Activated CD8-positive, alpha-beta T cell treated with anti-CD3 and anti-CD28 coated beads, Interleukin-2, amount 10 ng/mL, durations not matched to agents 7 days and 5 days (primary cell): ENCODE measurements at regions not wholly inside any gene's neighbourhood (a gene's known extent, or its start where the extent isn't known, plus 50 kb on each side); places are given as distances from the start of the nearest gene placed in this dataset.
"Not testable (repeated sequence)": the region's sequence is repeated elsewhere in the genome, so short reads cannot be mapped to it uniquely, and the experiment has no call there.

Source experiments
- ATAC-seq: fragments of 150-1000 bp; cut with Tn5 transposase; one replicate; pipeline ENCODE4 v1.10.0; 2021; ENCODE audit warnings: moderate library complexity
- CTCF ChIA-PET: fragments of 350-600 bp; sonication (Branson Sonifier 250); formaldehyde crosslinking; loops from one replicate; lab custom pipeline; 2021; ENCODE audit warnings: antibody characterized with exemption; lab: Charles Lee
- POLR2A ChIA-PET: fragments of 350-600 bp; sonication (Branson Sonifier 250); formaldehyde crosslinking; loops from one replicate; lab custom pipeline; 2021; ENCODE audit warnings: antibody characterized with exemption; lab: Charles Lee
- DNase-seq: peaks from one replicate; pipeline ENCODE4 v3.0.0-alpha.2; 2020
- H3K27ac Mint-ChIP-seq: one replicate; pipeline ENCODE4 v1.8.0; 2021; ENCODE audit warnings: mild to moderate bottlenecking, mixed read lengths
- H3K27me3 Mint-ChIP-seq: one replicate; pipeline ENCODE4 v1.8.0; 2021; ENCODE audit warnings: low read depth, mixed read lengths
- H3K36me3 Mint-ChIP-seq: one replicate; pipeline ENCODE4 v1.8.0; 2021; ENCODE audit warnings: low read depth, mixed read lengths
- H3K4me1 Mint-ChIP-seq: one replicate; pipeline ENCODE4 v1.8.0; 2021; ENCODE audit warnings: low read depth, mixed read lengths
- H3K4me3 Mint-ChIP-seq: one replicate; pipeline ENCODE4 v1.8.0; 2021; ENCODE audit warnings: mild to moderate bottlenecking, mixed read lengths
- H3K9me3 Mint-ChIP-seq: one replicate; pipeline ENCODE4 v1.8.0; 2022; ENCODE audit warnings: mixed read lengths; ENCODE audit not compliant: insufficient read depth

- POLR2A ChIA-PET: no interaction called here
- H3K27me3 Mint-ChIP-seq: peaks cover 6% of the 10 kb centered on the region
- H3K9me3 Mint-ChIP-seq: no peaks in the 10 kb centered on the region
- no peak for DNase-seq
- no peak overlapping the region for H3K27ac Mint-ChIP-seq
- CTCF ChIA-PET: no interaction called here
- H3K4me1 Mint-ChIP-seq: no peaks in the 10 kb centered on the region
- ATAC-seq: no peak
- no peaks in the 10 kb centered on the region for H3K36me3 Mint-ChIP-seq
- no peak overlapping the region for H3K4me3 Mint-ChIP-seq
These were observed 121.9 kb downstream of the RBMX2 start for GRCh38 chrX:130523460-130524394.

- H3K36me3 Mint-ChIP-seq: no peaks in the 10 kb centered on the region
- no peak overlapping the region for H3K4me3 Mint-ChIP-seq
- ChIA-PET POLR2A (no interaction called here), CTCF (no interaction called here)
- H3K27me3 Mint-ChIP-seq: peaks cover 6% of the 10 kb centered on the region
- no peak for DNase-seq
- H3K27ac Mint-ChIP-seq: no peak overlapping the region
- no peaks in the 10 kb centered on the region for H3K9me3 Mint-ChIP-seq
- no peaks in the 10 kb centered on the region for H3K4me1 Mint-ChIP-seq
- ATAC-seq: no peak
These were observed 122.8 kb downstream of the RBMX2 start for GRCh38 chrX:130524476-130525194.

GRCh38 chrX:130529531-130529930, 127.7 kb downstream of the RBMX2 start:
- peaks cover 4% of the 10 kb centered on the region for H3K27me3 Mint-ChIP-seq
- POLR2A ChIA-PET: no interaction called here

GRCh38 chrX:130531066-130531465, 129.3 kb downstream of the RBMX2 start:
- no peak overlapping the region for H3K27ac Mint-ChIP-seq
- POLR2A ChIA-PET: no interaction called here
- ATAC-seq (no peak), DNase-seq (no peak)
- H3K9me3 Mint-ChIP-seq: no peaks in the 10 kb centered on the region
- no peaks in the 10 kb centered on the region for H3K4me1 Mint-ChIP-seq
- CTCF ChIA-PET: no interaction called here
- no peaks in the 10 kb centered on the region for H3K36me3 Mint-ChIP-seq
- no peak overlapping the region for H3K4me3 Mint-ChIP-seq
- H3K27me3 Mint-ChIP-seq: no peaks in the 10 kb centered on the region

More at GRCh38 chrX:130529531-130529930, 127.7 kb downstream of the RBMX2 start:
- Mint-ChIP-seq H3K9me3 (no peaks in the 10 kb centered on the region), H3K4me3 (no peak overlapping the region), H3K27ac (no peak overlapping the region), H3K36me3 (no peaks in the 10 kb centered on the region), H3K4me1 (no peaks in the 10 kb centered on the region)
- DNase-seq (no peak), ATAC-seq (no peak)
- CTCF ChIA-PET: no interaction called here

- CTCF ChIA-PET: interaction anchor here (0.9 to 1.3 kb wide), 9 partner anchors 10 to 377 kb away, joined by 3 to 7 read pairs (median 4); no protein-coding TSS in a partner anchor
- H3K27ac Mint-ChIP-seq: no peak overlapping the region
- ATAC-seq (no peak), DNase-seq (peak; percentile 56)
- no peaks in the 10 kb centered on the region for H3K36me3 Mint-ChIP-seq
- no peaks in the 10 kb centered on the region for H3K4me1 Mint-ChIP-seq
- no peak overlapping the region for H3K4me3 Mint-ChIP-seq
- no peaks in the 10 kb centered on the region for H3K27me3 Mint-ChIP-seq
- POLR2A ChIA-PET: no interaction called here
- H3K9me3 Mint-ChIP-seq: no peaks in the 10 kb centered on the region
These were observed 138.0 kb downstream of the RBMX2 start for GRCh38 chrX:130539721-130540321.

- POLR2A ChIA-PET: no interaction called here
- no peak for ATAC-seq
These were observed 142.0 kb downstream of the RBMX2 start for GRCh38 chrX:130543603-130544325.

GRCh38 chrX:130545796-130546195, 144.0 kb downstream of the RBMX2 start:
- ChIA-PET CTCF (no interaction called here), POLR2A (no interaction called here)
- Mint-ChIP-seq H3K9me3 (no peaks in the 10 kb centered on the region), H3K27me3 (peaks cover 9% of the 10 kb centered on the region), H3K36me3 (no peaks in the 10 kb centered on the region), H3K4me3 (no peak overlapping the region), H3K27ac (no peak overlapping the region), H3K4me1 (no peaks in the 10 kb centered on the region)
- ATAC-seq (no peak), DNase-seq (no peak)

More at GRCh38 chrX:130543603-130544325, 142.0 kb downstream of the RBMX2 start:
- Mint-ChIP-seq H3K4me3 (no peak overlapping the region), H3K27ac (no peak overlapping the region), H3K36me3 (no peaks in the 10 kb centered on the region), H3K27me3 (peaks cover 5% of the 10 kb centered on the region), H3K9me3 (no peaks in the 10 kb centered on the region), H3K4me1 (no peaks in the 10 kb centered on the region)
- no peak for DNase-seq
- CTCF ChIA-PET: interaction anchor here (0.7 kb wide), 1 partner anchor 373 kb away, joined by 3 read pairs; no protein-coding TSS in a partner anchor

- CTCF ChIA-PET: interaction anchor here (1.2 to 1.7 kb wide), 2 partner anchors 10 to 14 kb away, joined by 3 to 5 read pairs; no protein-coding TSS in a partner anchor
These were observed 147.6 kb downstream of the RBMX2 start for GRCh38 chrX:130549382-130549781.

GRCh38 chrX:130550351-130550750, 148.6 kb downstream of the RBMX2 start:
- ATAC-seq (no peak), DNase-seq (no peak)
- no peak overlapping the region for H3K27ac Mint-ChIP-seq
- ChIA-PET POLR2A (no interaction called here), CTCF (interaction anchor here (1.1 to 1.7 kb wide), 3 partner anchors 11 to 25 kb away, joined by 3 to 5 read pairs (median 4); no protein-coding TSS in a partner anchor)
- H3K27me3 Mint-ChIP-seq: peaks cover 17% of the 10 kb centered on the region
- no peaks in the 10 kb centered on the region for H3K4me1 Mint-ChIP-seq
- no peaks in the 10 kb centered on the region for H3K36me3 Mint-ChIP-seq
- H3K9me3 Mint-ChIP-seq: no peaks in the 10 kb centered on the region
- H3K4me3 Mint-ChIP-seq: no peak overlapping the region

More at GRCh38 chrX:130549382-130549781, 147.6 kb downstream of the RBMX2 start:
- H3K27me3 Mint-ChIP-seq: peaks cover 15% of the 10 kb centered on the region
- H3K27ac Mint-ChIP-seq, H3K36me3 Mint-ChIP-seq, ATAC-seq, H3K4me1 Mint-ChIP-seq, POLR2A ChIA-PET, H3K4me3 Mint-ChIP-seq, H3K9me3 Mint-ChIP-seq, DNase-seq: not testable (repeated sequence)

- DNase-seq (no peak), ATAC-seq (no peak)
- Mint-ChIP-seq H3K36me3 (no peaks in the 10 kb centered on the region), H3K4me3 (no peak overlapping the region), H3K4me1 (no peaks in the 10 kb centered on the region), H3K9me3 (no peaks in the 10 kb centered on the region), H3K27me3 (peaks cover 16% of the 10 kb centered on the region), H3K27ac (no peak overlapping the region)
- ChIA-PET CTCF (interaction anchor here (1.2 kb wide), 1 partner anchor 23 kb away, joined by 3 read pairs; no protein-coding TSS in a partner anchor), POLR2A (no interaction called here)
These were observed 150.8 kb downstream of the RBMX2 start for GRCh38 chrX:130552444-130553073.

GRCh38 chrX:130555341-130555740, 153.6 kb downstream of the RBMX2 start:
- Mint-ChIP-seq H3K4me1 (no peaks in the 10 kb centered on the region), H3K27ac (no peak overlapping the region), H3K27me3 (peaks cover 10% of the 10 kb centered on the region), H3K4me3 (no peak overlapping the region), H3K36me3 (no peaks in the 10 kb centered on the region), H3K9me3 (no peaks in the 10 kb centered on the region)
- no peak for DNase-seq
- ATAC-seq: no peak
- POLR2A ChIA-PET: no interaction called here
- CTCF ChIA-PET: no interaction called here
